Astrocyte (in vitro differentiated cells and primary cell): ENCODE measurements at regions not wholly inside any gene's neighbourhood (a gene's known extent, or its start where the extent isn't known, plus 50 kb on each side); places are given as distances from the start of the nearest gene placed in this dataset.

Experiments
- EZH2 ChIP-seq: IDR thresholded peaks from 2 replicates; pipeline ENCODE4 v1.6.1; 2012; ENCODE audit warnings: mild to moderate bottlenecking, low read length, inconsistent platforms; ENCODE audit not compliant: insufficient read depth
- TF ChIP-seq, protein P1 (sequence below): IDR thresholded peaks from 2 replicates; pipeline ENCODE4 v1.5.1; 2011; ENCODE audit warnings: low read depth, mild to moderate bottlenecking, inconsistent platforms, low read length, moderate library complexity; ENCODE audit not compliant: insufficient read depth

DNA sequence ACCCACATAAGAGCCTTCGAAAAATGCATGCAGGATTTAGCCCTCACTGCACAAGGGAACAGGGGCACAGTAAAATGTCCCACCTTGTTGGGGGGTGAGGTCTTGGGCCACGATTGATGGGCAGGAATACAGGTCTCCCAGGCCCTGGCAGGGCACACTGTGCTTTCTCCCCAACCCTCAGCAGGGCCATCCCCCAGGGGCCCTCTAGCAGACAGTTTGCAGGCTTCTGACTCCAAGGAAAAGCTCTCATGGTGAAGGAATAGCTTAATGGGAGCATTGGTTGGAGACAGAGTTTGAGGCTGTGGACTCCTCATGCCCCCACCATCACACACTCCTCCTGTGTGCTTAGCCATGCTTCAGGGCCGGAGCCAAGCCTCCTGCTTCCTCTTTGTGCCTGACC is 484.6 kb downstream of the ZNF536 start:
- TF ChIP-seq, protein P1, sequence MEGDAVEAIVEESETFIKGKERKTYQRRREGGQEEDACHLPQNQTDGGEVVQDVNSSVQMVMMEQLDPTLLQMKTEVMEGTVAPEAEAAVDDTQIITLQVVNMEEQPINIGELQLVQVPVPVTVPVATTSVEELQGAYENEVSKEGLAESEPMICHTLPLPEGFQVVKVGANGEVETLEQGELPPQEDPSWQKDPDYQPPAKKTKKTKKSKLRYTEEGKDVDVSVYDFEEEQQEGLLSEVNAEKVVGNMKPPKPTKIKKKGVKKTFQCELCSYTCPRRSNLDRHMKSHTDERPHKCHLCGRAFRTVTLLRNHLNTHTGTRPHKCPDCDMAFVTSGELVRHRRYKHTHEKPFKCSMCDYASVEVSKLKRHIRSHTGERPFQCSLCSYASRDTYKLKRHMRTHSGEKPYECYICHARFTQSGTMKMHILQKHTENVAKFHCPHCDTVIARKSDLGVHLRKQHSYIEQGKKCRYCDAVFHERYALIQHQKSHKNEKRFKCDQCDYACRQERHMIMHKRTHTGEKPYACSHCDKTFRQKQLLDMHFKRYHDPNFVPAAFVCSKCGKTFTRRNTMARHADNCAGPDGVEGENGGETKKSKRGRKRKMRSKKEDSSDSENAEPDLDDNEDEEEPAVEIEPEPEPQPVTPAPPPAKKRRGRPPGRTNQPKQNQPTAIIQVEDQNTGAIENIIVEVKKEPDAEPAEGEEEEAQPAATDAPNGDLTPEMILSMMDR: no peak
- no peak for TF ChIP-seq EZH2
